ENCODE measurements at regions not wholly inside any gene's neighbourhood (a gene's known extent, or its start where the extent isn't known, plus 50 kb on each side); places are given as distances from the start of the nearest gene placed in this dataset.

DNA sequence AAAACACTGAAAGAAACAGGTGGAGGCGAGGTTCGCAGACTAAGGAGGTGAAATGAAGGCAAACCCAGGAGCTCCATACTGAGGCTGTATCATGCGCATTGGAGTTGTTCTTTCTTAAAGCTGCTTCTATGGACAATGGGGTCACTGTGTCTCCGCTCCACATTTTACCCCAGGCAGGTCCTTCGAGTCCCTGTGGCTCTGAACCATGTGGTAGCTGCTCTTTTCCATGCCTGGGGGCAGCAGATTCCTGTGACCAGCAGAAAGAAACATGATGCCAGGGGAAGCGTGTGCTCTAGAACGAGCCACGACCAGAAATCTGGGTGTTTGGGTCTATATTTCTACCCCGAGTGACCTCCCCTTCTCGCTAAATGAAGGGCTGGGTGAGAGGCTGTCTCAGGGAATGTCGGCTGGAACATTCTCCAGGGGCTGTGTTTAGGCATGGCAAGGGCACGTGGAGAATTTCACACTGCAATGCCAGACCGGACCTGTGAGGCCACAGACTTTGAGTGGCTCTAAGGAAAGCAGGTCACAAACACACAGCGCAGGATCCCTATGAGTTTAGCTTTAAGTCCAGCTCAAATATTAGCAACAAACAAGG is 95.7 kb upstream of the IRS2 start:
- Histone ChIP-seq H3K4me2 (ENCODE audit: insufficient read depth, low read length, poor library complexity, severe bottlenecking) (no peak overlapping the region), H3K9me3 (replicated peaks in 1 of 2; ENCODE audit: control insufficient read depth in 2 of 2, insufficient read depth in 1 of 2, low read depth in 1 of 2, low read length in 2 of 2) (peaks cover 0 to 2% of the 10 kb centered on the region in 2 donors), H3K79me1 (ENCODE audit: low read depth, low read length) (no peaks in the 10 kb centered on the region), H2AK5ac (ENCODE audit: low read depth, low read length) (no peak overlapping the region), H3K23ac (ENCODE audit: low read depth, low read length, poor library complexity) (no peak overlapping the region), H3K4ac (ENCODE audit: low read length) (no peak overlapping the region), H2AFZ (ENCODE audit: low read length) (no peak overlapping the region), H3K9ac (ENCODE audit: low read depth, low read length, poor library complexity) (no peak overlapping the region), H2BK12ac (ENCODE audit: low read length) (no peak overlapping the region), H2BK15ac (ENCODE audit: low read length) (no peak overlapping the region), H3K18ac (ENCODE audit: low read length) (no peak overlapping the region), H3K27me3 (ENCODE audit: control insufficient read depth in 3 of 3, insufficient read depth in 3 of 3, low read depth in 1 of 3, low read length in 3 of 3) (no peaks in the 10 kb centered on the region), H2BK5ac (ENCODE audit: low read length) (no peak overlapping the region), H2BK120ac (ENCODE audit: low read depth, low read length) (no peak overlapping the region), H4K91ac (ENCODE audit: low read depth, low read length, poor library complexity) (no peak overlapping the region), H3K4me1 (ENCODE audit: control insufficient read depth in 2 of 2, insufficient read depth in 1 of 2, low read depth in 1 of 2, low read length in 2 of 2) (no peaks in the 10 kb centered on the region), H3K14ac (ENCODE audit: low read length) (no peak overlapping the region), H3K36me3 (replicated peaks in 1 of 2; ENCODE audit: control insufficient read depth in 2 of 2, insufficient read depth in 2 of 2, low read length in 2 of 2) (no peaks in the 10 kb centered on the region), H3K27ac (replicated peaks; ENCODE audit: low read length) (no peak overlapping the region), H4K8ac (ENCODE audit: low read depth, low read length) (no peak overlapping the region), H3K4me3 (ENCODE audit: low read length in 2 of 2) (no peak overlapping the region)
- no peak for DNase-seq (ENCODE audit: low spot score)
- no CpG with 5 or more reads among the region's 14 CpGs for WGBS, 2 donors (ENCODE audit: extremely low coverage in 2 of 2, insufficient read length in 2 of 2, insufficient replicate concordance in 1 of 2)

DNA sequence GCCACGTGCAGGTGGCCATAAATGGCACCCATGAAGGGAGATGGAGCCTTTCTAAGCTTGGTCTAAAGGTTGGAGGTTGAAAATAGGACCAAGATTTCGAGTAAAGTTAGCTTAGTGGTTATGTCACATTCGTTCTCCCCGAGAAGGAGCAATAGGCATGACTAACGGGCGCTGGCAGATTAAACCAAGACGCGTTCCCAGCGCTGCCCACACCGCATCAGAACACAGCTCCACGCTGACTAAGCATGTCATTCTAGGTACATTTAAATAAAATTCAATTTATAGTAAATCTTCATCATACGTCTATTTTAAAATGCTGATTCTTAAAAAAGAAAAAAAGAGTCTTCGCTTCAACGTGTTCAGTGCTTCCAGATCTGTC is 95.0 kb upstream of the IRS2 start:
- Histone ChIP-seq H4K91ac (ENCODE audit: low read depth, low read length, poor library complexity) (no peak overlapping the region), H3K18ac (ENCODE audit: low read length) (no peak overlapping the region), H4K8ac (ENCODE audit: low read depth, low read length) (no peak overlapping the region), H3K4me1 (ENCODE audit: control insufficient read depth in 2 of 2, insufficient read depth in 1 of 2, low read depth in 1 of 2, low read length in 2 of 2) (no peaks in the 10 kb centered on the region), H2BK15ac (ENCODE audit: low read length) (no peak overlapping the region), H2AK5ac (ENCODE audit: low read depth, low read length) (no peak overlapping the region), H2AFZ (ENCODE audit: low read length) (no peak overlapping the region), H2BK12ac (ENCODE audit: low read length) (no peak overlapping the region), H3K79me1 (ENCODE audit: low read depth, low read length) (no peaks in the 10 kb centered on the region), H3K9me3 (replicated peaks in 1 of 2; ENCODE audit: control insufficient read depth in 2 of 2, insufficient read depth in 1 of 2, low read depth in 1 of 2, low read length in 2 of 2) (peaks cover 0 to 2% of the 10 kb centered on the region in 2 donors), H3K27ac (replicated peaks; ENCODE audit: low read length) (no peak overlapping the region), H3K27me3 (ENCODE audit: control insufficient read depth in 3 of 3, insufficient read depth in 3 of 3, low read depth in 1 of 3, low read length in 3 of 3) (no peaks in the 10 kb centered on the region), H3K4me3 (ENCODE audit: low read length in 2 of 2) (no peak overlapping the region), H3K14ac (ENCODE audit: low read length) (no peak overlapping the region), H3K23ac (ENCODE audit: low read depth, low read length, poor library complexity) (no peak overlapping the region), H3K4me2 (ENCODE audit: insufficient read depth, low read length, poor library complexity, severe bottlenecking) (no peak overlapping the region), H3K4ac (ENCODE audit: low read length) (no peak overlapping the region), H2BK5ac (ENCODE audit: low read length) (no peak overlapping the region), H3K36me3 (replicated peaks in 1 of 2; ENCODE audit: control insufficient read depth in 2 of 2, insufficient read depth in 2 of 2, low read length in 2 of 2) (no peaks in the 10 kb centered on the region), H3K9ac (ENCODE audit: low read depth, low read length, poor library complexity) (no peak overlapping the region), H2BK120ac (ENCODE audit: low read depth, low read length) (no peak overlapping the region)
- DNase-seq (ENCODE audit: low spot score) = no peak
- WGBS, 2 donors (ENCODE audit: extremely low coverage in 2 of 2, insufficient read length in 2 of 2, insufficient replicate concordance in 1 of 2) = no CpG with 5 or more reads among the region's 14 CpGs

DNA sequence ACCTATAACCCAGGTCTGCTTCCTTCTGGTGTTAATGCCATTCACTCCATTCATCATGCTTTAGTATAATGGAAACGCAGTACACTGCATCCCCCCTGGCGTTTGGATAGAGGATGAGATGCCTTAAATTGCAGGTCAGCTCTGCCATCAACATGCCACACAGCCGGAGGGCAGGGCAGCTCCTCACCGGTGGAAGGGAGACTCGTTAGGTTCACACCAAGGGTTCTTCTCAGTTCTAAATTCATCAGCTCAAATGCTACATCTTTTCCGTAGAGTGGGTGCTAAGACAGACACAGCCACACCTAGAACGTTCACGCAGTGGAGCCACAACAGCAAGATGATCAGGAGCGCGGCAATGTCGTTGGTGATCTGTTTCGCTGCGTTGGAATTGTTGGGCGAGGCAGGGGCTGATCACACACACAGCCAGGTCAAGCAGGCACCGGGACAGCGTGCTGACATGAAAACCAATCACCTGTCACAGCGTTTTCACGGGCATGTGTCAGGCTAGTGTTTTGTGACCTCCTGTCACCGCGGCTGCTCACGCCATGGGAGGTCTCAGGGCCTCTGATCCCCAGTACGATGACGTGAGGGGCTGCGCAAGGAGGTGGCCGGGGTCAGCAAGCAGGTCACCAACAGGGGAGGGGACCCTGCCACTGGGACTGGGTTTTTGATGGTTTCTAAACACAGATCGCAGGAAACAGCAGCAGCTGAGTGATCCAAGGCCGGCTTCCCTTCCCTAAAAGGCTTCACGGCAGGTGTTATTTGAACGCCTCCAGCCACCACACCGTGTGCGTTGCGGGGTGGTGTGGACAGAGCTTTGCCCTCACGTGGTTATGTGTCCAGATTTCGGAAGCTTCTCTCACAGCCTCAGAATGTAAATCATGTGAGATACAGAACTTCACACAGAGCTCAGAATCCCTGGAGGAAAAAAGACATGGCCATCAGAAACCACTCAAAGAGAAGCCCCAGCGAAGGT is 94.3 kb upstream of the IRS2 start:
- Histone ChIP-seq H2BK12ac (ENCODE audit: low read length) (no peak overlapping the region), H3K9ac (ENCODE audit: low read depth, low read length, poor library complexity) (peak overlapping the region; percentile 38), H3K36me3 (replicated peaks in 1 of 2; ENCODE audit: control insufficient read depth in 2 of 2, insufficient read depth in 2 of 2, low read length in 2 of 2) (no peaks in the 10 kb centered on the region), H2BK5ac (ENCODE audit: low read length) (no peak overlapping the region), H2BK120ac (ENCODE audit: low read depth, low read length) (no peak overlapping the region), H3K18ac (ENCODE audit: low read length) (peak overlapping the region; percentile 30), H3K23ac (ENCODE audit: low read depth, low read length, poor library complexity) (peak overlapping the region; percentile 35), H3K4ac (ENCODE audit: low read length) (no peak overlapping the region), H3K79me1 (ENCODE audit: low read depth, low read length) (no peaks in the 10 kb centered on the region), H3K27ac (replicated peaks; ENCODE audit: low read length) (no peak overlapping the region), H2AFZ (ENCODE audit: low read length) (no peak overlapping the region), H3K14ac (ENCODE audit: low read length) (peak overlapping the region; percentile 65), H3K4me2 (ENCODE audit: insufficient read depth, low read length, poor library complexity, severe bottlenecking) (no peak overlapping the region), H2BK15ac (ENCODE audit: low read length) (no peak overlapping the region), H3K9me3 (replicated peaks in 1 of 2; ENCODE audit: control insufficient read depth in 2 of 2, insufficient read depth in 1 of 2, low read depth in 1 of 2, low read length in 2 of 2) (peaks cover 0 to 2% of the 10 kb centered on the region in 2 donors), H3K4me1 (ENCODE audit: control insufficient read depth in 2 of 2, insufficient read depth in 1 of 2, low read depth in 1 of 2, low read length in 2 of 2) (no peaks in the 10 kb centered on the region), H3K27me3 (ENCODE audit: control insufficient read depth in 3 of 3, insufficient read depth in 3 of 3, low read depth in 1 of 3, low read length in 3 of 3) (no peaks in the 10 kb centered on the region), H3K4me3 (ENCODE audit: low read length in 2 of 2) (no peak overlapping the region), H2AK5ac (ENCODE audit: low read depth, low read length) (no peak overlapping the region), H4K8ac (ENCODE audit: low read depth, low read length) (no peak overlapping the region), H4K91ac (ENCODE audit: low read depth, low read length, poor library complexity) (no peak overlapping the region)
- no CpG with 5 or more reads among the region's 35 CpGs for WGBS, 2 donors (ENCODE audit: extremely low coverage in 2 of 2, insufficient read length in 2 of 2, insufficient replicate concordance in 1 of 2)
- DNase-seq (ENCODE audit: low spot score) = no peak

DNA sequence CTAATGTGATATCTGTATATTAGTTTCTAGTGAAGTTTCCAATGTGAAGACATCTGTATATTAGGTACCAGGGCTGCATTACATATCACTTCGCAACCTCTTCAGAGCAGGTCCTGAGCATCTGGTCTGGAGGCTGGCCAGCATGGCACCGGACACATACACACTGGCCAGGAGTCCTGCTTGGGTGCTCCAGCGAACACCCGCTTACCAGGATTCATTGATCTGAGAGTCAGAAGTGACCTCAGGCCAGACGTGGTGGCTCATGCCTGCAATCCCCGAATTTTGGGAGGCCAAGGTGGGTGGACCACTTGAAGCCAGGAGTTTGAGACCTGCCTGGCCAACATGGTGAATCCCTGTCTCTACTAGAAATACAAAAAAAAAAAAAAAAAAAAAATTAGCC is 93.0 kb upstream of the IRS2 start:
- Histone ChIP-seq H2AK5ac (ENCODE audit: low read depth, low read length) (no peak overlapping the region), H2AFZ (ENCODE audit: low read length) (no peak overlapping the region), H3K4me2 (ENCODE audit: insufficient read depth, low read length, poor library complexity, severe bottlenecking) (no peak overlapping the region), H2BK12ac (ENCODE audit: low read length) (no peak overlapping the region), H2BK5ac (ENCODE audit: low read length) (no peak overlapping the region), H2BK15ac (ENCODE audit: low read length) (no peak overlapping the region), H3K9ac (ENCODE audit: low read depth, low read length, poor library complexity) (no peak overlapping the region), H2BK120ac (ENCODE audit: low read depth, low read length) (no peak overlapping the region), H3K9me3 (replicated peaks in 1 of 2; ENCODE audit: control insufficient read depth in 2 of 2, insufficient read depth in 1 of 2, low read depth in 1 of 2, low read length in 2 of 2) (peaks cover 0 to 2% of the 10 kb centered on the region in 2 donors), H3K4me3 (ENCODE audit: low read length in 2 of 2) (no peak overlapping the region), H3K27me3 (ENCODE audit: control insufficient read depth in 3 of 3, insufficient read depth in 3 of 3, low read depth in 1 of 3, low read length in 3 of 3) (peaks cover 0 to 3% (median 0%) of the 10 kb centered on the region in 3 experiments), H3K36me3 (replicated peaks in 1 of 2; ENCODE audit: control insufficient read depth in 2 of 2, insufficient read depth in 2 of 2, low read length in 2 of 2) (no peaks in the 10 kb centered on the region), H3K14ac (ENCODE audit: low read length) (peak overlapping the region; percentile 27), H3K18ac (ENCODE audit: low read length) (no peak overlapping the region), H3K4ac (ENCODE audit: low read length) (no peak overlapping the region), H3K4me1 (ENCODE audit: control insufficient read depth in 2 of 2, insufficient read depth in 1 of 2, low read depth in 1 of 2, low read length in 2 of 2) (no peaks in the 10 kb centered on the region), H3K23ac (ENCODE audit: low read depth, low read length, poor library complexity) (no peak overlapping the region), H3K27ac (replicated peaks; ENCODE audit: low read length) (no peak overlapping the region), H3K79me1 (ENCODE audit: low read depth, low read length) (no peaks in the 10 kb centered on the region), H4K8ac (ENCODE audit: low read depth, low read length) (no peak overlapping the region), H4K91ac (ENCODE audit: low read depth, low read length, poor library complexity) (no peak overlapping the region)
- DNase-seq (ENCODE audit: low spot score) = no peak
- WGBS, 2 donors (ENCODE audit: extremely low coverage in 2 of 2, insufficient read length in 2 of 2, insufficient replicate concordance in 1 of 2) = no CpG with 5 or more reads among the region's 6 CpGs
